Hematopoietic multipotent progenitor cell treated with erythropoietin and hydrocortisone succinate and interleukin-3 and kit ligand, for 6 days (in vitro differentiated cells): ENCODE measurements at regions not wholly inside any gene's neighbourhood (a gene's known extent, or its start where the extent isn't known, plus 50 kb on each side); places are given as distances from the start of the nearest gene placed in this dataset.

Experiments used
- DNase-seq: peaks from one replicate; pipeline ENCODE4 v3.0.0-alpha.2; 2015

GRCh38 chr3:44061268-44061667, 180.4 kb upstream of the TOPAZ1 start:
- DNase-seq: no peak

GRCh38 chr3:44061961-44062360, 179.7 kb upstream of the TOPAZ1 start:
- no peak for DNase-seq

DNA sequence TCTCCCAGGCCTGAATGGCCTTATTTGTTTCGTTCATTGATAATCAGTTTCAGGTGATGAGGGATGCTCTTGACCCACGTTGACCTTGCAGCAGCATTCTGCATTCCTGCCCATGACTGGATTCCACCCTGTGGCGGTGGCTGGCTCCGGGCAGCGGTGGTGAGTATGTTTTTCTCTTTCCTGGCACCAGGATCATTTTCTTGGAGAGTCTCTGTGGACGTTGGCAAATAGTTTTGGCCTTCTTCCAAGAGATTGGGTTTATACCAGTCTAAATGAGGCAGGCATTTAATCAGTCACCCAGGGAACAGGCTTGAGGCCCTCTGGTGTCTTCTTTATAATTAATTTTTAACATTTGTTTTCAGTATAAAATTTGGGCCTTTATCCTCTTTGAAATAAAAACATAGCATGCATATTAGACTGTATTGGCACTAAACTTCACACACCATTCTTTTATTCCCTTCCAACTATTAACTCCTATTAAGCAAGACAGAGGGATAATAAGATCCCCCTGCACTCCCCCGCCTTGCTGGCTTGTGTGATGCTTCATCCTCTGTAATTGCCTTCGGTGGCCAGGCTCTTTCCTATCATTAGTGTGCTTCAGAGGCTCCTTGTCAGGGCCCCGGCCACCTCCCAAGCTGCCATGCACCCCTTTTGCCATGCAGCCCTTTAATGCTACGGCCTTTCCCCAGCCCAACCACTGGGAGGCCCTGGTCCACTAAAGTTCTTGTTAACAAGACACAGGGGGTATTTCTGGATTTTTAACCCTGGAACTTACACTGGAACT, 176.2 kb upstream of the TOPAZ1 start:
- DNase-seq: no peak

- DNase-seq: no peak
Measured at GRCh38 chr3:44066806-44067205, 174.9 kb upstream of the TOPAZ1 start.

DNA sequence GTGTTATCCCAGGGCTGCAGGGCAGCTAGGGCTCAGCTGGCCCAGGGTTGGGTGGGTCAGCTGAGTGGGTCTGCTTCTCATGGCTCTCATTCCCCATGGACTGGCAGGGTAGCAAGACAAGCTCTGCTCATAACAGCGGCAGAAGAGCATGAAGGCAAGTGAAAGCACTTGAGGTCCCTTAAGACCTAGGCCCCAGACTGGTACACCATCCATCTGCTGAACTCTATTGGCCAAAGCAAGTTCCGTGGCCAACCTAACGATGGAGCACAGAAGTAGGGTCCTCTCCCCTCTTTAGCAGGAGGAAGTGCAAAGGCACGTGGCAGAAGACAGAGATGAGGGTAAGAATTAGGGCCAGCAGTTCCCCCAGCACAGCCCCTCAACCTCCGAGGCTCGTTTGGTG, 174.3 kb upstream of the TOPAZ1 start:
- no peak for DNase-seq

- no peak for DNase-seq
Measured at GRCh38 chr3:44068753-44069152, 172.9 kb upstream of the TOPAZ1 start.

DNA sequence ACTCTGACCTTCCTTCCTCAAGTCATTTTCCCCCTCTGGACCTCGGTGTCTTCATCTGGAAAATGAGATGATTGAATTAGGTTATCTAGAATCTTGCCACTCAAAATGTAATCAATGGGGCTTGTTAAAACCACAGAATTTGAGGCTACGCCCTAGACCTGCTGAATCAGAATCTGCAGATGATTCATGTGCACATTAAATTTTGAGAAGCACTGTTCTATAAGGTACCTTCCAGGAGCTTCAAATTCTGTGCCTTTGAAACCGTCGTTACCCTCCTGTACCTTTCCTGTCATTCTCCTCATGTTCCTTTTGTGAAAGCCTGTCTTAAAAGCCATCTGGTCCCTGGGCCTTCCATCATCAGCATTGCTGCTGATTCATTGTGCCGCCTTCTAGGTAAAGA, 172.4 kb upstream of the TOPAZ1 start:
- DNase-seq: no peak

DNA sequence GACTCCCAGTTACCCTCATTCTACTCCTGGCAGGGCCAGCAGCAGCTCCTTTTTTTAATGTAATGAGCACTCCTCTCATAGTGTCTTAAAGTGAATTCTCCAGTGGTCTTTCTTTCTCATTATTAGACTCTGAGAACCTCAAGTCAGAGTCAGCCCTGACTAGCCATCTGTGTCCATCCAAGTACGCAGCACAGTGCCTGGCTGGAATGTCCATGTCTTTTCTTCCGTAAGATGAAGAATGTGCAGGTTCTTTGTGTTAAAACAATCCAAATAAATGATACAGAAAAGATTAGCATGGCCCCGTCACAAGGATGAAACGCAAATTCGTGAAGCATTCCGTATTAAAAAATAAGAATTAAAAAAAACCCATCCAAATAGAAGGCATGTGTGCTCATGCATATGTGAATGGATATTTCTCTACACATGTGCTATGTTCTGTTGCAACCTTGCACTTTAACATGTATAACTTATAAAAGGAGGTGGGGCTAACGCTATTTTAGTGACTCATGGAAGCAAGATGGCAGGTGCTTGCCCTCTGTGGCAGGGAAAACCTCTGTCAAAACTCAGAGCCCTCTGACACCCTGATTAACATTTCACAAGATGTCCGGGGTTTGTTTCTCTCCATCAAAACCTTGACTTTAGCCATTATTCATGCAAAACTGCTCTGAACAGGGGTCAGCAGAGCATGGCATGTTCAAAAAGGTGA, 170.7 kb upstream of the TOPAZ1 start:
- DNase-seq: no peak

DNA sequence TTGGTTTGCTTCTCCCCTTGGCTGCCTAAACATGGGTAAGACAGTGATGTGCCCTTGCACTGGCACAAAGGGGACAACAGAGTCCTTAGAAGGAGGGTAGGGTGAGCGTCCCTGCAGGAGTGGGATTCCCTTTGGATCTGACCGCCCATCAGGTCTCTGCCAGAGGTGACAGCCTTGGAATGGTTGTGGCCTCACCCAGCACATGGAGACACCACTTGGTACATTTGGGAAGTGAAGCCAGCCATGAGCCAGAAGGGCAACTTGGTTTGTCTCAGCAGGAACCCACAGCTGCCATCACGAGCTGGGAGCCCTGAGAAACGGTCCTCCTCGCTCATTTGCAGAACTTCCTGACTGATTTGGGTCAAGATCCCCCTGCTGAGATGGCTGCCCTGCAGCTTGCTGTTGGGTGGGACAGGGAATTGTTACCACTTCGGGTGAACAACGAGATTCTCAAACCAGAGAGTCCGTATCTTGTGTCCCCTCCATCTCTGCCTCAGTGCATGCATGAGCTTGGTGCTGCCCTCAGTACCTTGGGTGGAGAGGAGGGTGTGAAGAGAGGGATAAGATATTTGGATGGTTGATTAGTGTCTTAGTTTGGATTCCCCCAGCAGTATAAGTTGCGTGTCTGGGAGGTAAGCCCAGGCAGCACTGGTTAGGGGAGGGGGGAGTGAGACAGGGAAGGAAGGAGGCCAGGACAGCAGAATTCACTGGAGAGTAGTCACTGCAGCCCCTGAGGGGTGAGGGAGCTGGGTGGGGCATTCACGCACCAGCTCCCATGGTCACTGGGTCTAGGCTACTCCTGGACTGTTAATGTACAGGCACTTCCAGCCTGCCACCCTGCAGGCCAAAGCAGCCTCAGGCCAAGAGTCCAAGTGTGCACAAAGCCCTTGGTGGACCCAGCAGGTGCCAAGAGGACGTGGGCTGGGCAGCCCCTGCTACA, 168.8 kb upstream of the TOPAZ1 start:
- no peak for DNase-seq

DNA sequence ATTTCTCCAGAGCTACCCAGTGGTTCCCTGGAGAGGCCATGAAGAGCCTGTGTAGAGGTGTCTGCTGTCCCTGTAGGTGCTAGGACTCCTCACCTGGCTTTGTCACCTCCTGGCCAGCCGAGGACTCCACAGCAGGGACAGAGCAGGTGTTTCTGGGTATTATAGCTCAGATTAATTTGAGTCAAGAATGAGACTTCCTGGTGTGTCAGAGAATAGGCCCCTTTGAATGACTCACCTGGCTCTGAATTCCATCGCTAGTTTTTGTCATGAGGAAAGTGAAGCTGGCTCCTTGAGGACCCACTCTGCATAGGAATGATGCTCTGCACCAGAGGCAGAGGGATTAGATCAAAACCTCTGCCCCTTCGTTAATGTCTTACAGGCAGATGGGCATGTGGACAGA, 167.5 kb upstream of the TOPAZ1 start:
- DNase-seq: no peak

DNA sequence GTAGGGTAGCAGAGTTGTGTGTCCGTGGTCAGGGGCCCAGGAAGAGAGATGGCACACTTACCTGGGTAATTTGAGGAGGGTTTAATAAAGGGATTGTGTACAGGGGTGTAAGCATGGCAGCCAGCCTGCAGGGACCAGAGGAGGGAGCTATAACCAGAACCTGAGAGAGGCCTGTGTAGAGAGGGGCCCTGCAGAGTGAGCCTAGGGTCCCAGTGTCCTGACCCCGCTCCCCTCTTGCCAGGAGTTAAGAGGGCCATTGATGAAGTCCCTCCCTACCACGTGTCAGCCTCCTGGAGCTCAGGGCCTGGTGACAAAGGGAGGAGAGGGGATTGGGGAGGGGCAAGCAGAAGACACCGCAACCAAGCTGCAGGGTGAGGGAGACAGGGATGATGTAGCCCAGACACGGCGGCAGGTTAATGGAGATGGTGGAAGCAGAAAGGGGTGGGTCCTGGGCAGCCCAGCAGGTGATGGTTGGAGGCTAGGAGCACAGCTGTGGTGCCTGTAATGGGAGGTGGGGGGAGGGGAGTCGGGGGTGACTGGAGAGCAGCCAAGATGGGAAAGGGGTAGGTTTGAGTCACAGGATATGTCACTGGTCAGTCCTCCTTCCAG, 165.4 kb upstream of the TOPAZ1 start:
- no peak for DNase-seq

- peak; percentile 32 for DNase-seq
Measured at GRCh38 chr3:44077267-44077666, 164.4 kb upstream of the TOPAZ1 start.

DNA sequence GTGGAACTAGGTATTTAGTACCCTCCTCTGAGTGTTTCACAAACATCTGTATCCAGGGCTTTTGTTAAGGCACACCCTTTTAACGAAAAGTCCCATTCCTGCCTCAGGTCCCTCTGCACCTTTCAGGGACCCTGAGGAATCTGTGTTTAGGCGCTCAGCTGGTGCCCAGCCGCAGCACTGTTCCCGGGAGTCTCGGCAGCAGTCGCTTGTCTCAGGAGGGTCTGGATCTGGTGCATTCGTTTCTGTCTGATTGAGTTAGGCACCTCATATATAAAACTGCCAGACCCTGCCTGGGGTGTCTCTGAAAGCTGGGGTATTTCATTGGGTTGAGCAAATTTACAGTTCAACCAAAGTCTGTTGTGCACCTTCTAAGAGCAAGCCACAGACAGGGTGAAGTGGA, 162.8 kb upstream of the TOPAZ1 start:
- no peak for DNase-seq

GRCh38 chr3:44079916-44080315, 161.8 kb upstream of the TOPAZ1 start:
- no peak for DNase-seq

DNA sequence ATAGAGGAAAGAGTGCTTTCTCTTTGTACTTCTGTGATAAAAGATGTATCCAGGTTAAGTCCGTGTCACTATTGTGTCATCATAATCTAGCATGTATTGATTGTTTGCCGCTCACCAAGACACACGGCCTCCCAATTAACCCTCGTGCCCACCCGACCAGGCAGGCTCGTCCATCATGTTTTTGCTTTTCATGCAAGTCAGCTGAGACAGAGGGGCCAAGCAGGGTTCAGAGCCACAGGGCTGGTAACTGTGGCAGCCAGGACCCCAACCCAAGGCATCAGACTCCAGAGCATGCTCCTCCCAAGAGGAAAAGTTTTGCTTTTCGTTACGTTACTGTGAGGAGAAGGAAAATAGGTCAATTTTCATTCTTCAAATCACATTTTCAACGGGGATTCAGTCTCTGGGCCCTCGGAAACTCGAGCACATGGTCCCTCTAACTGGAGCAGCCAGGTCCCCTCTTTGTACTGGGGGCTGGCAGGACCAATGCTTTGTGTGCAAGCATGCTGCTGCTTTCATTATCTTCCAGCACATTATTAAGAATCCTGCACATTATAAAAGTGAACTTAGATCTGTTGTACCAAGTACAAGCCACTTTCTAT, 161.1 kb upstream of the TOPAZ1 start:
- no peak for DNase-seq

GRCh38 chr3:44090036-44090435, 151.7 kb upstream of the TOPAZ1 start:
- DNase-seq: no peak

- no peak for DNase-seq
Measured at GRCh38 chr3:44092497-44092896, 149.2 kb upstream of the TOPAZ1 start.

DNA sequence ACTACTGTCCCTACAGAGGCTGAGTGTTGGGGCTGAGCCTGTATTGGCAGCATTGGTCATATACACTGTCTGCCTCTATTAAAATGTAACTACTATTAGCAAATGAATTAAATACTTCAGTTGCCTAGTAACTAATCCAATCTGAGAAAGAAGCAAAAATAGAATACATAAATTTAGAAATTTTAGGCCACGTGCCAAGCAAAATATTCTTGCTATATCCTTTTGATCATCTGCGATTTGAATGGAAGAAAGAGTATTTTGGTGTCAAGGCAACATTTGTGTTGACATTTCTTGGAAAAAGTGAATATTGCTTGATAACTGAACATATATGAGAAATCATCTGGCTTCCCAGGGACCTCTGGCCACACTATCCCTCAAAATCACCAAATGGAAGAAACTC, 148.2 kb upstream of the TOPAZ1 start:
- DNase-seq: no peak

- DNase-seq: no peak
Measured at GRCh38 chr3:44098656-44099415, 142.8 kb upstream of the TOPAZ1 start.

DNA sequence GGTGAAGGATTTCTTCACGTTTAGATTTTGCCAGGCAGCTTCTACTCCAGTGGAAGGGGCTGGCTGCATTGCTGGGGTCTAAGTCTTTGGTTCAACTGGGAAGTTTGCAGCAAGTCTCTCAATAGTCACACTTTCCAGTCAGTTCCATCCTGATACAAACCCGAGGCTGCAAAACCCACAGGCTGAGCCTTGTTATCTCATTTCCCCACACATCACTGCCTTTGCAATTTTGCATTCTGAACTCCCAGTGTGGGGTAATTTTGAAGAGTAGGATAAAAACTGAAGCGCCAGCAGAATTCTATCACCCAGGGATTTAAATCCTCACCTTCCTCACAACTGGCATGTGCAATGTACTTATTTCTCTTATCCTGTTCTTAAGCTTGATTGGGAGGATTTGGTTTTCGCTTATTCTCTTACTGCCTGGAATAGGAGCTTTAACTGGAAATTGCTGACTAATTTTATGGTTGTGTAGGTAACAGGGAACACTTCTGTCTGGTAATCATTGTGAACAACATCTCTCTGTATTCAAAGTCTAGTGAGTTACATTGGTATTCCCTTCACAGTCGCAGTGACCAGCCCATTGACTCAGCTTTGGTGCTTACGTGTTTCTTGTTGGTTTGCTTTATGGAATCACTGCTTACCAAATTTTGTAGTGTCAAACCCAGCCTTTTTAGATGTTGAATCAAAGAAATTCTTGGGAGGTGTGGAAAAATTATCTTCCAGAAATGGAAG, 142.0 kb upstream of the TOPAZ1 start:
- DNase-seq: no peak

- DNase-seq: no peak
Measured at GRCh38 chr3:44100298-44100695, 141.4 kb upstream of the TOPAZ1 start.
